Adrenal gland (tissue), 5 donors: ENCODE measurements at regions not wholly inside any gene's neighbourhood (a gene's known extent, or its start where the extent isn't known, plus 50 kb on each side); places are given as distances from the start of the nearest gene placed in this dataset.

Experiments
- CTCF ChIP-seq, 6 experiments: fragments of 450-650 bp in 4 of 6; fragments of 200-600 bp in 2 of 6; sonication (generic) in 1 of 6; IDR thresholded peaks; 1 replicate in 5 of 6; 2 replicates in 1 of 6; pipeline versions ENCODE4 v1.5.1 to v1.8.0; 2016 to 2021; ENCODE audit warnings: antibody characterized with exemption in 6 of 6, mild to moderate bottlenecking in 2 of 6, moderate library complexity in 1 of 6
- POLR2A ChIP-seq, 2 donors: fragments of 450-650 bp; IDR thresholded peaks; one replicate each; pipeline ENCODE4 v1.6.1; 2017; ENCODE audit warnings: antibody characterized with exemption in 2 of 2, mild to moderate bottlenecking in 2 of 2, moderate library complexity in 1 of 2
- donor health status: DM: no; HTN: no; CAD: no.

- TF ChIP-seq CTCF (IDR thresholded peaks at IDR 0.05) (no peak), POLR2A (IDR thresholded peaks at IDR 0.05) (no peak)
These were observed 351.2 kb downstream of the CDC5L start for GRCh38 chr6:44738601-44739146.
